ENCODE measurements at regions not wholly inside any gene's neighbourhood (a gene's known extent, or its start where the extent isn't known, plus 50 kb on each side); places are given as distances from the start of the nearest gene placed in this dataset.

DNA sequence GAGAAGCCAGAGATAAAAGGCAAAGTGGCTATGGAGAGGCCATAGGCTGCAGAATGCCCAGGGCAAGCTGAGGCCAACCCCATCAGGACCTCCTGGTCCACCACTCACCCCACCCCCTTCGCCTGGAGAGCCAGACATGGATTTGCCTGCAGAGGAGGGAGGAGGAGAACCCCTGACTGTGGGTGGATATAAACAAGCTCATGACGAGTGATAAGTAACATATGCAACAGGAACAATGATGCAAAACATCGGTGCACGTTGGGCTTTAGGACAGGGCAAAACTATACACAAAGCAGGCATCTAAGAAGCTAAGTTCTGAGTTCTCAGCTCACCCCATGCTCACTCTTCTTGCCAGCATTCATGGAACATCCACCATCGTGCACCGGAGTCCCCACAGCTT lies 150.3 kb downstream of the ETS2 start:
- DNase-seq = peak in 1 of 4 experiments; percentile 38

DNA sequence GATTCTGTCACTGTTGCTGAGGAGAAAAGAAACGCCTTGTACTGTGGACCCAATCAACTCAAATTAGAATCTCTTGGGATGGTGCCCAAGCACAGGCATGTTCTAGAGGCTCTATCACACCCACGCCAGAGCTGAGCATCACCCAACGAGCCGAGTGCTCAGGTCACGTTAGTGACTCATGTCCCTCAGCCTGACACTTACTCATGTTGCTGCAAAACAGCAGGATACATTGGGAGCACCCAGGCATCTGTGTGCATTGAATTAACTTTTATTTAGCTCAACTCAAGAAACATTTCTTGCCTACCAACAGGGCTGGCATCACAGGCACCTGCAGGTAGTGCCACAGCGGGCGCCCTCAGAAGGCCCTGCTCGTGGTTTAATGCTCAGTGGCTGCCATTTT lies 149.8 kb downstream of the ETS2 start:
- peak; percentile 55 to 79 (median 66) for DNase-seq

DNA sequence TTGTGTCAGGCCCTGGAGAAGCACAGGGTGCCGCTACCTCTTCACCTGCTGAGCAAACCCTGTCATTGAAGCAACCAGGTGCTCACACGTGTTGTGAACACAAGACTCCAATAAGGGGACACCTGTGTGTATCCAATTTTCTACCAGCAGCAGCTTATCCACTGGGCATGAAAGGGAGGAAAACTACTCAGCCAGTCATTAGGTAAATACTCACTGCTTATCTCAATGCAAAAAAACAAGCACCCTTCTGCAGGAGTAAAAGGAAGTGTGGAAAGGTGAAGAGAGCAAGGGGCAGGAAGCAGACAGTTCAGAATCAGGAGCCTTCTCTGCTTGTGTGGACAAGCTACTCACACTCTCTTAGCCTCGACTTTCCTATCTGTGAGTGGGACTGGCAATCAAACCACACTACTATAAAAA lies 148.9 kb downstream of the ETS2 start:
- DNase-seq = no peak

DNA sequence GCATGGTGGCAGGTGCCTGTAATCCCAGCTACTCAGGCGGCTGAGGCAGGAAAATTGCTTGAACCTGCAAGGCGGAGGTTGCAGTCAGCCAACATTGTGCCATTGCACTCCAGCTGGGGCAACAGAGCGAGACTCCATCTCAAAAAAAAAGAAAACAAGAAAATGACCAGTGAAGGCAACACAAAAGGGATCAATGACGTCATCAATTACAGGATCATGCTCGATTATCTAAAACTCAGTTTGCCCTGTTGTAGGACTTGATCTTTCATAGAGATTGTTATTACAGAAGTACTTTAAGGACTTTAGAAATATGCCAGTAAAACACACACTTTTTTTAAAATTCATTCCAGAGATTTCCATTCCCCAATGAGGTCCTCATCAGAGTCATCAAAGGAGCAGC lies 147.8 kb downstream of the ETS2 start:
- no peak for DNase-seq

DNA sequence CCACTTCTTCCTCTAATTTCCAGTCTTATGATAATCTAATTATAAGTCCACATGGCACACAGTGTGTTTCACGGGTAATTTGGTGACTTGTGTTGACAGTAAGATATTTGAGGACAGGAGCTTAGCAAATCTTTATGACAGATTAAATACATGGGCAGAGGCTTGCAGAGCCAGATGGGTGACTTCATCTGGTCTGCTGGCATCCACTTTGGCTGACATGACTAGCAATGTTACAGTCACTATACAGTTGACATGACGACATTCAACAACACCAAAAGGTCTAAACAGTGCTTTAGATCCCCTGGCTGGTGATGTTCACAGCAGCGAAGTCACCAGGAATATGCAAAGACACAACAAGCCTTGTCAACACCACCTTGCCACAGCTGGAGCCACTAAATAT lies 147.2 kb downstream of the ETS2 start:
- peak in 1 of 4 experiments; percentile 26 for DNase-seq

DNA sequence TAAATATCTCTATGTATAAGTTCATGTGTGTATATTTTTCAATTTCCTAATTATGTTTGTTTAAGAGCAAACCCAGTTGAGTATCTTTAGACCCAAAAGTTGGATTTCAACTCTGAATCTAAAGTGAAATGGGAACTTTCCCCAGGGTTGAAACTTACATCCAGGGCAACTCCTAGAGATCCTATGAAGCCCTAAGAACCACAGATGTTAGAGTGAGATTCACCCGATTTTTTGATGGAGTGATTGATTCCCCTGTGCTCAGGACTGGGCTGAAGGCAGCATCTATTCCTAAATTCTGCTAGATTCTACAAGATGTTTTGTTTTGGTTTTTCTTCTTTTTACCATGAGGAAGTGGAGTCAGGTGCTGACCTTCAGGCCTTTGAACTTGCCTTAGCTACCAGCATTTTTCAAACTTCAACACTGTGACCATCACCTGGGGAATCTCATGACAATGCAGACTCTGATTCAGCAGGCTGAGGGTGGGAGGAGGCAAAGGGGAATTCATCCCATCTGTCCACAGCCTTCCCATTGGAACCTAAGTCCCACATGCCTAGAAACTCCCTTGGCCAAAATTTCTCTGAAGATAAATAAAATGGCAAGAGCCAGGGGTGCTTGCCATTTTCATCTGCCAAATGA lies 145.5 kb downstream of the ETS2 start:
- no peak for DNase-seq

DNA sequence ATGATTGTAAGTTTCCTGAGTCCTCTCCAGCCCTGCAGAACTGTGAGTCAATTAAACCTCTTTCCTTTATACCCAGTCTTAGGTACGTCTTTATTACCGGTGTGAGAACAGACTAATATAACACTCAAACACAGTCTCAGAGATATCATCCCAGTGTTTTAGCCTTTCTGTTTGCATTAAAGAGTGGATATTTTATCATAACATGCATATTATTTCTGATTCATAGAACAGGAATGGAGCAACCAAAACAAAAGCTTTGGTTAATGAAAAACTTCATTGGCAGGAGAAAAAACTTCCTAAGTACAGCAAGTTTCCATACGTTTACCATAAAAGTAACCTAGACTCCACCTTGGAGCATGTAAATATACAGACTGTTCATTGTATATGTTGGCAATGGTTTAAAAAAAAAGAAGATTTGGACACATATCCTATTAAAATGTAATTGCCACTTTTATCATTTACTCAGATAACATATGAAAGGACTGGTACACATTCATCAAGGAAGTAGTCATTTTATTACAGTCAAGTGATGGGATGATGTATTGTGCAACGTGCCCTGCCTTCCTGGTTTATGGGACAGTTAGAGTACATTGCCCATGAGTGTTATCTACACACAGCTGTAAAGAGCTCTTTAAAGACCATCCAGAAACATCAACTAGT lies 144.8 kb downstream of the ETS2 start:
- peak in 3 of 4 experiments; percentile 22 to 48 (median 40) for DNase-seq

DNA sequence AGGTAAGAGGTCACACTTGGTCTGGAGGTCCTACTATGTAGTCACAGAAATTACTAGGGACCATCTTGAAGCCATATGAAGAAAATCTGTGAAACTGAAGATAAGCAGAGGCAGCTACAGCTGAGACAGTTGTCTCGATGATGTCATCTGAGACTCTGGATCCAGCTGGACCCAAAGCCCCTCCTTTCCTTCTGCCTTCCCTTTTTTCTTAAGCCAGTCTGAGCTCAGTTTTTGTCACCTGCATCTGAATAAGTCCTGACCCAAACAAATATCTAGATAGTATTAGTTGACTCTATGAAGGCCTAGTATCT lies 143.3 kb downstream of the ETS2 start:
- DNase-seq = no peak

DNA sequence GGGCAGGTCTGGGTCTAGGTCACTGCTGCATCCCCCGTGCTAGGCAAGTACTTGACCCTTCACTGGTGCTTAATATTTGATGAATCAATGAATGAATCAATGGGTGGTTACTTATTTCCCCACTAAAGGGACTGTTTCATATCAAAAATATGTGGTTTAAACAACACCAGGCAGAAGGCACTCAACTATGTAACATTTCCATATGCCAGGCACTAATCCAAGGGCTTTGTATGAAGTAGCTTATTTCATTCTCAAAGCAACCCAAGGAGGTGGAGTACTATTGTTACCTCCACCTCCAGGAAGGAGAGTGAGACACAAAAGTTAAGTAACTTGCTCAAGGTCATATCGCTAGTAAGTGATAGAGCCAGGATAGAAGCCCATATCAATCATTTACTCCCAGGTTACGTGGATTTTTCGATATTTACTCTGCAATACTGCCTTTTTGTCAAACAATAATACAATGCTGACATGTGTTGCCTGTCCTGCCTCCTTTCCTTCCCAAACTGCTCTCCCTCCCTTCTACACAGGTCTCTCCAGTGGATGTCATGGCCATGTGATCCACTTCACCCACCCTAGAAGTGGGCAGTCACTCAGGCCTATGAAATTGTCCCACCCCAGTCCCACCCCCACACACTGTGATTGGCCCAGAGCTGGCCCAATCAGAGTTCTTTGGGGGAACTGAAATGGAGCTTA lies 142.8 kb downstream of the ETS2 start:
- DNase-seq = no peak

DNA sequence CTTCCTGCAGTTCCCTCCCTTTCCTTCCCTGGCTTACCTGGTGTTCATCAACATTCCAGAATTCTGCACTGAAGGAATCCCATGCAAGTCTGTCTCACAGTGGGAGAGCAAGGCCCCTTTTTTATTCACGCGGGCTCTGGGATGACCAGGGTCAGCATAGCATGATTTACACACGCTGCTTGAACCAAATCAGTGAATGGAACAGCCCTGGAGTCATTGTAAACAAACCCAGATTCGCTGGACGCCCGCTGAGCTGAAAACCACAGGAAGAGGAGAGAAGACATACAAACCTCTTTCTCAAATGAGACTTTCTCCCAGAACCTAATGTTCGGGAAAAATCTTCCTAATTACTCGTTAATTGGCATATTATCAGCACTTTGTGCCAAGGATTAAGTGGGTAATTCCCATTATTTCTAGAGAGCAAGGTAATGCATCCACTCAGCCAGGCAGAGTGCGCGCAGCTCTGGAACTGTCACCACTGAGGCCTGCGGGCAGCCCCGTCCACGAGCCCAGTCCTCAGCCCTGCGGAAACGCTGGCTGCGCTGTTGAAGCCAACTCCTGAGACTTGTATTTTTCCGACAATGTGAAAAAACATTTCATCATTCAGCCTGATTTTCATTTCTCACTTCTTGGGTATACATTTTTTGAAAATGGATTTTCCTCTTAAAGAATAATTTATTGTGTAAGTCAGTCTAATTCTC lies 140.0 kb downstream of the ETS2 start:
- no peak for DNase-seq

DNA sequence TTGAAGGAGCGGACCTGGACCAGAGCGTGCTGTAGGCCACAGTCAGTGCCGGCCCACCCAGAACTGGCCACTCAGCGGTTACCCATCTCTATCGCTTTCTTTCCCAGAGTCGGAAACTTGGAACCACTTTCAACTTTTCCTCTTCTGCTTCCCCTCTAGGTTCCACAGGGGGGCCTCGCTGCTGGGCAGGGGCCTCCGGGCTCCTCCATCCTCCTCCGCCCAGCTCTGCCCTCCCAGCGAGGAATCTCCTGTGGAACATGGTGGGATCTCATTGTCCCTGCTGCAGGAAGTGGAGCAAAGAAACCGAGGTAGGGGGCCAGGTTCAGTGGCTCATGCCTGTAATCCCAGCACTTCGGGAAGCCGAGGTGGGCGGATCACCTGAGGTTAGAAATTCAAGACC lies 139.2 kb downstream of the ETS2 start:
- DNase-seq = no peak

DNA sequence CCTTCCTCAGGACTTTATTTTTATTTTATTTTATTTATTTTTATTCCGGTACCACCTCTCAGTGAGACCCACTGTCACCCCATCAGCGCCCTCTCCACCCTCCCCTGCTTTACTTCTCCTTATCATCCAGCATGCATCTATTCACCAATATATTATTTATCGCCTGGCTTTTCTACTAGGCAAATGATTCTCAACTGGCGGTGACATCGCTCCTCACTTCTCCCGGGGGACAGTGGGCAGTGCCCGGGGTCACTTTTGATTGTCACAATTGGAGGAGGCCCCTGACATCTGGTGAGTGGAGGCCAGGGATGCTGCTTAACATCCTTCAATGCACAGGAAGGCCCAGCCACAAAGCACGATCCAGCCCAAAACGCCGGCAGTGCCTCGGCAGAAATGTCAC lies 138.7 kb downstream of the ETS2 start:
- no peak for DNase-seq

DNA sequence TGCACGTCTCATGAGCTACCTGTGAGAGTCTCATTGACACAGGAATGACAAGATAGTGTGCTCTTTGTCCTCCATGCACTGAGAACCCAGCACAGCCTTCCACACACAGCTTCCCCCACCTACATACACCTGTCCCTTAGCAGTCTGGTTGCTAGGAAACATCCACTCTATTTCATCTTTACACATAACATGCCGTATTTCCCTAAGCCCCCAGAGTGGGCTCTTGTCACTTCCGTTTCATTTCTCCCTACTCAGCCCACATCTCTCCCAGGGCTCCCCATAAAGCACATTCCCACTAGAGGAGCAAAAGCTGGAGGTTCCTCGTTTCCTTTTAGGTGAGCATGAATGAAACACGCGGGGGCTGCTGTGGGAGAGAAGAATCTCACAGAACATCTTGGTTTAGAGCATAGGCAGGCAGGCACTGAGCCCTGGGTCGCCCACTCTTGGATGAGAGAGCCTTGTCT lies 137.1 kb downstream of the ETS2 start:
- DNase-seq = no peak

DNA sequence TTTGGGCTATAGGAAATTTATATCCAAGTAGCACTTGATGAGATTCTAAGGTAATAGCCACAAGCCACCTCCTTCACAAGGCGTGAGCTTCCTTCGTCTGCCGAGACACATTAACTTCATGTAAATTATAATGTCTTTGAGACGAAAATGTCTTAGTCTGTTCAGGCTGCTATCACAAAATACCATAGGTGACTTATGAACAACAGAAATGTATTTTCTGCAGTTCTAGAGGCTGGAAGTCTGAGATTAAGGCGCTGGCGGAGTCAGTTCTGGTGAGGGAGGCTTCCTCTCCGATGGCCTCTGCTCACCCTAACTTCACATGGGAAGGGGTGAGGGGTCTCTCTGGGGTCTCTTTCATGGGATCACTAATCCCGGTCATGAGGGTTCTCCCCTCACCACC lies 133.0 kb downstream of the ETS2 start:
- no peak for DNase-seq

DNA sequence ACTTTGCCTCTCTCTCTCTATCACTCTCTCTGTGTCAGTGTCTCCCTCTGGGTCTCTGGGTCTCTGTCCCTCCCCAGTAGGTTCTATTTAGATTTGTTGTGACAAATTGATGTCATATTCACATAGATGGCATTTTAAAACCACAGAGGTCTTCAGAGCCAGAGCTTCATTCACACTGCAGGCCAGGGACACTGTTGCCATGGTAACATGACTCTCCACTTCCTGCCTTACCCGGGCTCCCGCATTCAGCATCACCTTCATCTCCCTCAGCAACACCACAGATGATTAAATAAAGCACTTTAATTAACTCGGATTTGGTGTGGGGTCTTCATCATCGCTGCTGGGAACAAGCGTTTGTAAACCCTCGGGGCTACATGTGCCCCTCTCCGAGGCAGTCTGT lies 132.6 kb downstream of the ETS2 start:
- DNase-seq = no peak

DNA sequence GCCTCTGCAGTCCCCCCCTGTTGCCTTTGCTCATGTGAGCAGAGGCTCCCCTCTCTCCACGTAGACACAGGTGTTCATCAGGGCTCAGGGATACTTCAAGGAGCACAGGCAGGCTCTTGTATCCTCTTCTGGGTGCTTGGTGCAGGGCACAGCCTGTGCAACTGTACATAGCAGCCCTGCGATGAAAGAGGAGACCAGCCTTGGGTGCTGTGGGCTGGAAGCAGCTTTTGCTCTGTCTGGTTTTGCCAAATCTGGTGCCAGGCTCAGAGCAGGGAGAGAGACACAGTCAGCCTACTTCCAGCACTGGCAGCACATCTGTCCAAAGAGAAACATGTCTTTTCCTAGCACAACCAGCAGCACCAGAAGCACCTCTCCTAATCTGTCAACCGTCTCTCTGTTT lies 132.1 kb downstream of the ETS2 start:
- DNase-seq = no peak

DNA sequence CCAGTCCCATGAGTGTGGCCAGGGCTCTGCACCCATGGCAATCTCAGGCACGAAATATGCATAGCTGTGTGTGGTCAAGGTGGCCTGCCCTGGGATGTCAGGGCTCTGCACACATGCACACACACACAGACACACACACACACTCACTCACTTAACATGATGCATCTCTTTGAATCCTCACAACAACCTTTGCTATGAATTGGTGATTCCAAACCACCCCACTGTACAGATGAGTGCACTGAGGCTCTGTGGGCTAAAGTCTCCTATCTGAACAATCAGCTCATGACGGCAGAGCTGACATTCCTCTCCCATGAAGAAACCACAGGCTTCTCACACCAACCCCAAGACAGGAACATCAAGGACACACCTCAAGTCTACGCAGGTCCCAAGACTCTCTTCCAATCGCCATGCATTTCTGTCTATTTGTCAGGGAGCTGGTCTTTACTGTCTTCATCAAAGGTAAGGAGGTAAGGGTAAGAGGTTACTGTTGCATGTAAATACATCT lies 131.6 kb downstream of the ETS2 start:
- no peak for DNase-seq

DNA sequence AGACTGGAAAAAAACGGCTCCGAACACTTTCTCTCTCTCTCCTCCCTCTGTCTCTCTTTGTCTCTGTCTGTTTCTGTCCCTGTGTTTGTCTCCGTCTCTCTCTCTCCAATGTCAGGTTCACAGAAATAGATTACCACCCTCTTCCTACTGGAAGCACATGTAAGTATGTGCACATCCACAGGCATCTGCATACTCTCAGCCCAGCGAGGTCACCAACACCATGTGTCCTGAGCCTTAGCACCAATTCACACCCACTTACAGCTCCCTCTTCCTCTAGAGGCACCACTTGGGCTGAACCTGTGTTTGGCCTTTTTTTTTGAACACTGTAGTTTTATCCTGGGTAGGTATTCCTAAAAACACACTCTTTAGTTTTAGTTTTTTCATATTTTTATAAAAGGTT lies 130.5 kb downstream of the ETS2 start:
- peak; percentile 50 to 77 (median 66) for DNase-seq

DNA sequence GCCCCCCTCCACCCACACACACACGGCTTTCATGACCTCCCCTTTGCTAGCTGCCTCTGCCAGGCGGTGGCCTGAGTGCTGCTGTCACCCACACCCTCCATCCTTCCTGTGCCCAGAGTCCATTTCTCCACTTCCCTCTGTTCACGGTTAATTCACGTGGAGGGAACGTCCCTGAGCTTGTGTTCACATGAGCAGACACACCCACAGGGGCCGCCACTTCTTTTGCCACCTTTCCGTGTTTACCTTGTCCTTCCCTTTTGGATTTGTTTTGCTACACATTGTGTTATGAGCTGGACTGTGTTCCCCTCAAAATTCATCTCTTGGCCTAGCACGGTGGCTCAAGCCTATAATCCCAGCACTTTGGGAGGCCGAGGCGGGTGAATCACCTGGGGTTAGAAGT lies 128.0 kb downstream of the ETS2 start:
- no peak for DNase-seq

DNA sequence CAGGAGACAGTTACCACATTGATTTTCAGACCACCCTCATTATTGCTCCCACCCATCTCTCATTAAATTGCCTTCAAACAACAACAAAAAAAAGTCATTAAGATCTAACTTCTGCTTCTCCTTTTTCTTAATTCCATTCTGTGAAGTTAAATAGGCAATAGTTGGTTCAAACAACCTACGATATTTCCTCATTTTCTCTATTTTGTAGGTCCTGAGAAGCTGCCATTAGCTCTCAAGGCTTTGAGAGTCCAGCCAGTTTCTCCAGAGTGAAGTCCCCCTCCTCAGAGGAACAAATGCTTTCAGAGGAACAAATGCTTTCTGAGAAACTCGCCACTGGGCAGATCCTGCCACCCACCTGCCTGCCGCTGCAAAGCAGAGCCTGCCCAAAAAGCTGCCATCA lies 125.6 kb downstream of the ETS2 start:
- peak in 3 of 4 experiments; percentile 28 to 62 (median 60) for DNase-seq

DNA sequence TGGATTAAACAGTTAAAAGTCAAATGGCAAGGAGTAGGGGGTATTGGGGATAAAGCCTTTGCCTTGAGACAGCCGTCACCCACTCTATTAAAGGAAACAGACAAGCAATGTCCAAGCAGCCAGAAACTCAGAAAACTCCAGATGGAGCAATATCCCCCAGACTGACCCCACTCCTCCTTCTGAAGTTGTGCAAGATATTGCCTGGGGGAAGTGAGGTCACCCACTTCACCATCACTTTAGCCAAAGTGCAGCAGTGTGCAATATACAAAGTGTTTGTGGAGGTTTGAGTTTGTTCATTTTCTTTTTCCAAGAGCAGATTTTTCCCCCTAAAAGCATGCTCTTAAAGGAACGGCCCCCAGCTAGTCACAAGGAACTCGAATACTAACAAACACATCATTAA lies 125.1 kb downstream of the ETS2 start:
- peak; percentile 78 to 92 (median 86) for DNase-seq

DNA sequence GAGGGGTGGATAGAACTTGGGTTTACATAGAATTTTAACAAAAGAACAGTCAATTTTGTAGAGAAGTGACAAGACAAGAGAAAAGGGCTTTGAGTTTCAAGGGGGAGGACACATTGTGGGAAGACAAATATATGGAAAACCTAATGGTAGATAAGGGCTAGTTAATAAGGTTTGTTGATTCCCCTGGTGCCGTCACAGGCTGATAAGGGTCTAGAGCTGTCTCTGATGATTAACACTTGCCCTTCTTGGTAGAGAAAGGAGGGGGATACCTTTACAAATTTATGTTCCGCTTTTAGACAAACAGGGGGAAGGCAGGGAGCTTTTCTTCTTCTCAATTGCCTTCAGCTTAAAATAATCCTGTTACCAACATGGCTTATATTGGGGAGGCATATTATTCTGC lies 124.3 kb downstream of the ETS2 start:
- no peak for DNase-seq

DNA sequence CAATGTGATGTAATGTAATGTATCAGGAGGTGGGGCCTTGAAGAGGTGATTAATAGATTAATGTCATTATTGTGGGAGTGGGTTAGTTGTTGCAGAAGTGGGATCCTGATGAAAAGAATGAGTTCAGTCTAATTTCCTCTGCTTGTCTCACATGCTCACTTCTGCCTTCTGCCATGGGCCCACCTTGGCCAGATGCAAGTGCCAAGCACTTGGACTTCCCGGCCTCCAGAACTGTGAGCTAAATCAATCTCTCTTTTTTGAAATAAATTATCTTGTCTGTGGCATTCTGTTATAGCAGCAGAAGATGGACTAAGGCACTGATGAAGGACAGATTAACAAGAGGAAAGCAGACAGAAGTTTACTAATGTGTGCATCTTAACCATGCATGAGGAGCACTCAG lies 123.9 kb downstream of the ETS2 start:
- no peak for DNase-seq

Data from suppressor macrophage (primary cell).